ENCODE measurements at regions not wholly inside any gene's neighbourhood (a gene's known extent, or its start where the extent isn't known, plus 50 kb on each side); places are given as distances from the start of the nearest gene placed in this dataset.

GRCh38 chr2:153027533-153027932 lies 309.1 kb downstream of the ARL6IP6 start:
- TF ChIP-seq CTCF (IDR thresholded peaks at IDR 0.05; ENCODE audit: poor library complexity): no peak
- no peak for TF ChIP-seq EZH2phosphoT487 (IDR thresholded peaks at IDR 0.05; ENCODE audit: low read depth, severe bottlenecking, unreplicated experiment)
- no peak for TF ChIP-seq EZH2 (IDR thresholded peaks at IDR 0.05; ENCODE audit: borderline replicate concordance)
